ENCODE measurements at regions not wholly inside any gene's neighbourhood (a gene's known extent, or its start where the extent isn't known, plus 50 kb on each side); places are given as distances from the start of the nearest gene placed in this dataset.
"Not testable (repeated sequence)": the region's sequence is repeated elsewhere in the genome, so short reads cannot be mapped to it uniquely, and the experiment has no call there.

DNA sequence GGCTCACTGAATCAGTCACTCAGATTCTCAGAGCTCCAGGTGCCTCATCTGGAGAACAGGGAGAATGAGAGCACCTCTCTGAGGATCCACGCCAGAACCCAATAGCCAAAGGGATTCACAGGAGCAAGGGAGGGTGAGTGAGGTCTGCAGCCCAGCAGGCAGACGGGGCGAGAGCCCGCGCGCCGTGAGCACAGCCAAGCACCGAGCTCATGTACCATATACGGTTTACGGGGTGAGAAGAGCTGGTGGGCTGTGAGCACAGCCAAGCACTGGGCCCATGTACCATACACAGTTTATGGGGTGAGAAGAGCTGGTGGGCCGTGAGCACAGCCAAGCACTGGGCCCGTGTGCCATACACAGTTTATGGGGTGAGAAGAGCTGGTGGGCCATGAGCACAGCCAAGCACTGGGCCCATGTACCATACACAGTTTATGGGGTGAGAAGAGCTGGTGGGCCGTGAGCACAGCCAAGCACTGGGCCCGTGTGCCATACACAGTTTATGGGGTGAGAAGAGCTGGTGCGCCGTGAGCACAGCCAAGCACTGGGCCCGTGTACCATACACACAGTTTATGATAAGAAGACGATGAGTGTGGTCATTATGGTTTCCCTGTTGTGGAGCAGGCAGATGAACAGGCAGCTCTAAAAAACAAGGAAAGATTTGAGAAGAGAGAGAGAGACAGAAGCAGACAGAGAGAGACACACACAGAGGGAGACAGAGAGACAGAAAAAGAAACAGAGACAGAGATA is 125.7 kb upstream of the ANO1 start:
- FAIRE-seq = not testable (repeated sequence)

DNA sequence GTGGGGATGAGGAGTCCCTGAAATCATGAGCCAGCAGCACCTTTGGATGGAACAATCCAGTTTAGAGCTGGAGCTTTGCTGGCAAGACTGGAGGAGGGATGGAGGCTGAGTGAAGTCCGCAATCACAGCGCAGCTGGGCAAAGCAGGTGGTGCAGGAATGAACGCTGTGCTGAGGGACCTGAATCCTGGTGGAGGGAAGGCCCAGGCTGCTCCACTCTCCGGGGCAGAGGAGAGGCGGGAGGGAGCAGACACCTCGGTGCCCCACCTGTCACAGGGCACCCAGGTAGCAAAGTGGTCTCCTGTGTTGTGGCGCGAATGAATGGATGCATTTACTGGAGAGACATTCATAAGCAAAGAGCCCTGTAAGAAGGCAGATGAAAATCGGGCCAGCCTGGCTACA is 124.8 kb upstream of the ANO1 start:
- FAIRE-seq = no peak

DNA sequence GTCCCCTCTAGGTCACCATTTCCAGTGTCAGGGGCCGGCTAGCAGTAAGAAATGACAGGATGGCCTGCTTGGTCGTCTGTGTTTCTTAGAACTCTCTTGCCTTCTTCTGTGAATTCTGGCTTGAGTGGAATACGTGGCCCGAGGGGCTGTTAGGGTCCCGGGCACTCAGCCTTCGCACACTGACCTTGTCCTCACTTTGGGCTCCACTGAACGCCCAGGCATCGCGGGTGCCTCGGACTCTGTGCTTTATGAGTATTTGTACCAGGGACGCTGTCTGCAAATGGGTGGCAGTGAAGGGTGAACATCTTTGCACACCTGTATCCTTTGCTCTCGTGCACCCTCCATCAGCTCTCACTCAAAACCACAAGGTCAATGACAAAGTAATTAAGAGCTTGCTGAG is 123.4 kb upstream of the ANO1 start:
- no peak for FAIRE-seq

DNA sequence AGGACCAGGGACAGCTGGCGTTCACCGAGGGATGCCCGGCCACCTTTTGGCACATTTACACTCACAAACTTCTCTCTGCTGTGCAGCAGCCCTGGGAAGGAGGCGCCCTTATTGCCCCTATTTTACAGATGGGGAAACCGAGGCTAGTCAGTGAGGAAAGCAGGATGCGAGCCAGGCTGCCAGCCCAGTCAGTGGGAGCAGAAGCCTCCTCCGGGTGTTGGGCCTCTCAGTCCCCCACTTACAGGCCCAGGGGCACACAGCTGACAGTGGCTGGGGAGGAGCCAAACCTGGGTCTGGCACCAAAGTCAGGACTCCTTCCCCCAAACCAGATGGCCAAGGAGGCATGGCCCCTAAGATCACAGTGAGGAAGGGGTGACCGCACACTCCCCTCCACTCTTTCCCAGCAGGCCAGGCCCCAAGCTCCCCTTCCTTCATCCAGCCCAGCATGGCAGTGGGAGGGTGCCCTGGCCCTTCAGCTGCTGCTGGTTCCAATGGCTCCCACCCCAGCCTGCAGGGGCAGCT is 121.4 kb upstream of the ANO1 start:
- FAIRE-seq = no peak

DNA sequence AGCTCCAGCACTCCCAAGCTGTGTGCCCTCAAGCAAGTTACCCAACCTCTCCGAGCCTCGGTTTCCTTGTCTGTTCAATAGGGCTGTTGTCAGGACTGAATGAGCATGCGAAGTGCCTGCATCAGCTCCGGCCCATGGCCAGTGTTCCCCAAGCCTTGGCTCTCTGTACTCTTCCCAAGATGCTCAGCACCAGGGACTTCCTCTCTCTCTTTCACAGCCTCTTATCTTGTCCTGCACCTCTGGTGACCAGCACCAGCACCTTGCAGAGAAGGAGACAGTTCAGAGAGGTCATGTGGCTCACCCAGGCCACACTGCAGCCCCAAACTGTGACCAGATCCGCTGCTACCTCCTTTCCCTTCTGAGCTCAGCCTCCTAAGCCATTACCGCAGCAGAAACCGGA is 120.3 kb upstream of the ANO1 start:
- FAIRE-seq = no peak

DNA sequence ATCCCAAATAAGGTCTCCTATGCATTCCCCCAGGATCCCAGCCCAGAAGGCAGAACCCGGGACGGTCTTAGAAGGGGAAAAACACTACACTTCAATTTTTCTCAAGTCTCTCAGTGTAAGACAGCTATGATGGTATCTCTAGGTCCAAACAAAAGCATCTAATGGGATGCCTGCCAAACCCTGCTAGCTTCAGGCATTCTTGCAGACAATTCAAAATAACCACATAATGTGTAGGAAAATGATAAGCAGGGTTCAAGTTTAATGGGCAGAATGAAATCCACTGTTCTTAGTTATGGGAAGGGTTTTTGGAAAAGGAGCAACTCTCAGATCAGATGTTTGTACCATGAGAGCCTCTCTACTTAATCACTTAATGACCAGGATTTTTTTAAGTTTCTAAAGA is 119.8 kb upstream of the ANO1 start:
- FAIRE-seq = no peak

DNA sequence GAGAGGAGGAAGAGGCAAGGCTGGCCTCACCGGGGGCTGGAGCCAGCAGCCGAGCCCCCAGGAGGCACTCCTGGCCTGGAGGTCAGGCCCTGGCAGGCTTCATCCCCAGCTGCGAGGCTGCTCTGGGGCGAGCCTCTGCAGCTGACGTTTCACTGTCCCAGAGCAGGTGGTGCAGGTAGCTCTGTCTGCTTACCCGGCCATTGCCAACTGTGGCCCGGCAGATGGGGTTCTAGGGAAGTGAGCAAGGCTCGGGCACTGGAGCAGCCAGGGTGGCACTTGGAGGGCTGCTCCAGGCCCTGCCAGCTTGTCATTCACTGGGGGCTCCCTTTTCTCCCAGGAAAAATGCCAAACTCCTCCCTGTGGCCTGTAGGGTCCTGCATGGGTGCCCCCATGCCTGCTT is 118.7 kb upstream of the ANO1 start:
- FAIRE-seq = no peak

DNA sequence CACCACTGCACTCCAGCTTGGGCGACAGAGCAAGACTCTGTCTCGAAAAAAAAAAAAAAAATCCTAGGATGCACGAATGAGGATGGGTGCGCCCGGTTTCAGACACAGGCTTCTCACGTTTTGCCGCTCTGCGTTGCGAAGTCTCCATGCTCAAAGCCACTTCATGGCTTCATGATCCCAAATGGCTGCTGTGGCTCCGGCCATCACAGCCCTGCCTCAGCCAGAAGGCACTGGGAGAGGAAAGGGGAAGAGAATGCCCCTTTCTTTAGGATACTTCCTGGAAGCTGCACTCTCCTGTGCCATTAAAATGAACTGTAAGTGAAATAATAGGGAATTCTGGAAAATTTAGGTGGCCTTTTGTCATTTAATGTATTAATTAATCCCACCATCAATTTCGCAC is 116.4 kb upstream of the ANO1 start:
- FAIRE-seq = no peak

DNA sequence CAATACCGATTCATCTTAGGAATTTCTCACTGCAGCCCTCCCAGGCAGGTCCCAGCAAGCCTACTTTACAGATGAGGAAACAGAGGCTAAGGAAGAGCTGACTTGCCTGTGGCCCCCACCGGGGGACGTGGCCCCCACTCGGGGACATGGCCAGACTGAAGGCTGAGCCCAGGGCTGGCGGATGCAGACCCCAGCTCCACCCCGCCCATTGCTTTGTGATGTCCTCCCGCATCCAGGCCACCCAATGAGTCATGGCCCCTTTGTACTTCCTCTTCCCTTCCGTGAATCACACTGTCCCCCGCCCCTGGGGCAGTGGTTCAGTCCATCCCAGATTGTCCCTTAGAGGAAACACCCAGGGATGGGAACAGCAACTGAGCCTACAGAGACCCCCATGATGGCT is 116.0 kb upstream of the ANO1 start:
- FAIRE-seq = no peak

DNA sequence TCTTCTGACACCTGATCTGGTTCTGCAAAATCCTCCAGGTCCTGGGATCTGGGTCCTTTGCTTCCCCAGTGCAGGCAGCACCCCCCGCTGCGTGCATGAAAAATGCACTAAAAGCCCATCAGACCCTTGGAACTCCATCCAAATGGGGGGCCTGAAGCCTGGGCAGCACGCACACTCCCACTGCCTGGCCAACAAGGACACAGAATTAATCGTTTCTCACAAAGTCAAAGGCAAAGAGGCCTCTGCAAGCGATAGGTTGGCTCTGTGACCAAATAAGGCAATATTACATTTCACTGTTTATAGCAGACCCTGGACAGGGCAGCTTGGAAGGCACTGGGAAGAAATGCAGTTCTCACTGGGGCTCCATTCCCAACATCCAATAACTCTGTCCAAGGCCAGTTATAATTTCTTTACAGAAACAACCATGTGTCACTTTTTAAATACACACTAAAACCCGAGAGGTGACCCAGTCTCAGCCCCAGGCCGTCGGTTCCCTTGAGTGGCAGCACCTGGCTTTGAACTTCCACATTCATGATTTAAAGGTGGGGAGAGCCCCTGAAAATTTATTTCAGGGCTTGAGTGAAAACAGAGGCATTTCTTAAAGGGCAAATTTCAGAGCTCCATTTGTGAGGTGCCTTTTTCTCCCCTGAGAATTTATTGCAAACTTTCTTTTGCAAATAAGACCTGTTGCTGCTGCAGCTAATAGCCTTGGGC is 114.4 kb upstream of the ANO1 start:
- FAIRE-seq = no peak

DNA sequence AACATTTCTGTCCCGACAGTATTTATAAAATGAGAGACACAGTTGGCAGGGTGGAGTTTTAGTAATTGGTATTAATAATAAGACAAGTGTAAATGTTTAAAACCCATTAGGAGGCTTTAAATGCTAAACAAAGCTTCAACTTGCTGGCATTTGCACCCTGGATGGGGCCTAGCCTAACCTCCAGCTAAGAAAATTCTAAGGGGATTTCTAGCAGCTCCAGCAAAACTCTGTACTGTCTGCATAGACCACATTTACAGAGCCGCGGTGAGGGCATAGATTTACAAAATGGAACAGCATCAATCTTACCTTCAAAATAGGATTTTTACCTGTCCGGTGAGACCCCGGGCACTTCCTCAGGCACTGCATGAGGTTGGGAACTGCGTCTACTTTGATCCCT is 113.9 kb upstream of the ANO1 start:
- FAIRE-seq = no peak

DNA sequence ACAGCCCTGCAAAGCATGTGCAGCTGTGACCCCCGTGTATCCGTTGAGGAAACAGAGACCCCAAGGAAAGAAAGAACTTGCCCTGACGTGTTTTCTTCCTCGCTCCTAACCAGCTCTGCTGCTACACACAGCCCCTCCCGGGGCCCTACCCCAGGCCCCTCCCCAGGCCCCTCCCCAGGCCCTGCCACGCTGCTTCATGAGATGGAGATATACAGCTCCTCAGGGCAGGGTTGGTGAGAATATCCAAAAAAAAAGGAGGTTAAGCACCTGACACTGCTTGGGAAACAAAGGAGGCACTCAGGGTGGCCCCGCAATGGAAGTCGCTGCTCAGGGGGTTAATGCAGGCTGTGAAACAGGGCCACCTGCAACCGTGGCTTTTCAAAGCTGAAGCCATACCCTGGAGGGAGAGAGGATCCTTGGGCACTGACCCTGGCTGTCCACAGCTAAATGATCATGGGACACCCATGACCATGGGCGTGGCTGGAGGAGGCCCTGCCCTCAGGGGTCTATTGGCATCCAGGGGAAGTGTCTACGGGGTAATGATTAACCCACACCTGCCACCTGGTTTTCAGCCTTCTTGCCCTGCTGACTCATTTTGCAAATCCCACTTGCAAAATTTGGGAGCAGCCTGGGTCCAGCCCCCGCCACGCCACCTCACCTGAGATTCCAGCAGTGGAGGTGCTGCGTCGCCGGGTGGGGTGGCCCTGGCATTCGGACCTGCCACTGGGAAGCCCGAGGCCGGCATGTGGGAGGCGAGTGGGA is 112.1 kb upstream of the ANO1 start:
- no peak for FAIRE-seq

DNA sequence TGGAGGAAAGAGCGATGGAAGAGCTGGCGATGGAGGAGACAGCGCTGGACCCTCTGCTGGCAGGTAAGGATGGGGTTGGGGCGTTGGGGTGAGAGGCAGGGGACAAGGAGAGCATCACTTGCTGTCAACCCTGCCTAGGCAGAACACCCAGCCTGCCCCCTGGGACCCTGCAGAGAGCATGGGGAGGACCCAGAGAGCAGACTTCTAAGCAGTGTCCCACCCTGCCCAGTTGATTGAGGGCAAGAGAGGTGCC is 111.6 kb upstream of the ANO1 start:
- FAIRE-seq = no peak

DNA sequence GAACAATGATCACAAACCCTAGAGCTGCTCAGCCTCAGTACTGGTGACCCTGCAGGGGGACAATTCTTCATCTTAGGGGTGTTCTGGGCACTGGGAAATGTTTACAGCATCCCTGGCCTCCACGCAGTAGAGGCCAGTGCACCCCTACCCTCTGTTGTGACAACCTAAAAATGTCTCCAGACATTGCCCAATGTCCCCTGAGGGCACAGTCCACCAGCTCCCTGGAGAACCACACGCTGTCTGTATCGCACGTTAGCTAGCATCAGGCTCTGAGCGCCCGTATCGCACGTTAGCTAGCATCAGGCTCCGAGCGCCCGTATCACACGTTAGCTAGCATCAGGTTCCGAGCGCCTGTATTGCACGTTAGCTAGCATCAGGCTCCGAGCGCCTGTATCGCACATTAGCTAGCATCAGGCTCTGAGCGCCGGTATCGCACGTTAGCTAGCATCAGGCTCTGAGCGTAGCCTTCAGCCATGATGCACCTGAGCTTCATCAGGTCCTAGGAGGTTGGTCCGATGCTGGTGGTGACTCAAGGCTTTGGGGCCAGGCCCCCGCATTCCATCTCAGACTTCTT is 111.1 kb upstream of the ANO1 start:
- no peak for FAIRE-seq

DNA sequence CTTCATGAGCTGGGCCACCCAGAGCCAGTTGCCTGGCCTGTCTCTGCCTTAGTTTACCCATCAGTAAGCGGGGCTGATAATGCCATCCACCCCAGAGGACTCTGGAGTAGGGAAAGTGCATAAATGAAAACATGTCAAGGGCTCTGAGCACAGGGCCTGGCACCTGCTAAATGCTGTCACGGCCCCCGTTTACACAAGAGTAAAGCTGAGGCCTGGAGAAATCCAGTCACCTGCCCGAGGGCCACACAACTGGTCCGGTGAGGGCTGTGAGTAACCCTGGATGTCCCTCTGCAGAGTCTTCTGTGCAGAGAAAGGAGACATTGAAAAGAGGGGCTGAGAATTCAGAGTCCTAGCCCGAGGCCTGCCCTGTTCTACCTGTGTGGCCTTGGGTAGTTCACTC is 110.6 kb upstream of the ANO1 start:
- no peak for FAIRE-seq

DNA sequence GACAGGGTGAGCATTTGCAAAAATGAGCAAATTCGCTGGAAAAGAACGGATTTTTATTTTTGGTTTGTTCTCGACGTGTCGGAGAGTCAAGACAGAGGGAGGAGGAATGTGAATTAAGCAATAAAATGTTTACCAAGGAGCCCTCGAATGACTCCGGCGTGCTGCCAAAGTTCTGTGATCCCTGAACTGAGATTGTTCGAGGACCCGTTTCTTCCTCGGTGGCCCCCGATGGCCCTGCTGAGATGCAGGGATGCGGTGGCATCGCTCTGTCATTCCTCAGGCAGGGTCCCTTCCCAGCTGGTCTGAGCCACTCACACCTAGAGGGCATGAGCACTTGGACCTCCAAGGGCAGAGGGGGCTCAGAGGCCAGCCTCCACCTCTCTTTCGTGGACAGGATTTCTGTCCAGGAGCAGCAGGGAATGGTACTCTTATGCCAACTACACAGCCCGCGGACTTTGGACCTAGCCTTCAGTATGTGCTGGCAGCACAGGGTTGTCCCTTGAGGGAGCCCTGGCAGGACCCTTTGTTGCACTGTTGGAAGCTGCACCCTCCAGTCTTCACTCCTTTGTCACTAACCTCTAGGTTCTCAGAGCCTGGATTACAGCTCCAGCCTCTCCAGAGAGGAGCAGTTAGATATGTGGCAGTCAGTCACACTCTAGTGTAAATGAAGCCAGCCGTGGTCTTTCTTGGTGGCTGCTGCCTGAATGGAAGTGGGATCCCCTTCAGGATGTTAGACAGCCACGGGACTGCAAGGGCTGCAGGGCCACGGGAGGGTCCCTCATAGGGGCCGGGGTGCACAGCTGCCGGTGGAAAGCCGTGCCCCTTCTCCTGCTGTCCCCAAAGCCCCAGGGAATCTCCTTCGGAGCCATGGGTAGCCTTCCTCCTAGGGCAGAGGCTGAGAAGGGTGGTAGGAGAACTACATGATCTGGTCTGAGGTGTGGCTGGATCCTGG is 109.4 kb upstream of the ANO1 start:
- FAIRE-seq = no peak

DNA sequence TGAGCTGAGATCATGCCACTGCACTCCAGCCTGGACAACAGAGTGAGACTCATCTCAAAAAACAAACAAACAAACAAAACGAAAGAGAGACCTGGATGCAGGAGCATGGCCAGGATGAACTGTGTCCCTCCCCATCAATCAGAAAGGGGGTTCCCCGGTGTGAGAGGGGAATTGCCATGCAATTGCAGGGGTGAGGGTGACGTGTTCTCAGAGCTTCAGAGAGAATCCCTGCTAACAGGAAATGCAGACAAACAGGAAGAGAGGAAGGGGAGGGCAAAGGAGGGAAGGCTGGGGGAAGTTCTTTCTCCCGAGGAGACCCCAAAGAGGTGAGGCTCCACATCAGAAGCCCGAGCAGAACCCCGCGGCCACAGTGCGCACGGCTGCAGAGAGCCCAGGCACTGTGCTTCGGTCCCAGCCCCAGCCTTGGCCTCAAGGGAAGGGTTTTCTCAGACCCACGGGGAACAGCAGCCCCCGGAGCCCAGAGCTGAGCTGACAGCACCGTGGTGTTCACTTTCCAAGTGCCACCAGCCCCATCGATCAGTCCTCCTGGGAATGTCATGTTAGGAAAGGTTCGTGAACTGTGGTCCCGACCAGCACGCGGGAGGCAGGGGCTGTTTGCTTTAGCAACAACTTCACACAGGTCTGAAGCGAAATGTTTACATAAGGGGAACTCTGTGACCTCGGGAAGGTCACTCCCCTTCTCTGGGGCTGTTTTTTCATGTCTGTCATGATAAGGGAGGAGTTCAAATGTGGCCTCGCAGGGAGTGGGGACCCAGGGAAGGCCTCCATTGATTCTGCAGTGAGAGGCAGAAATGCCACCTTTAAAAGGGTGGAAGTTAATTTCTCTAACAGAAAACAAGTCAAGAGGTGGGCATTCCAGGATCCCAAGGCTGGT is 108.0 kb upstream of the ANO1 start:
- no peak for FAIRE-seq

DNA sequence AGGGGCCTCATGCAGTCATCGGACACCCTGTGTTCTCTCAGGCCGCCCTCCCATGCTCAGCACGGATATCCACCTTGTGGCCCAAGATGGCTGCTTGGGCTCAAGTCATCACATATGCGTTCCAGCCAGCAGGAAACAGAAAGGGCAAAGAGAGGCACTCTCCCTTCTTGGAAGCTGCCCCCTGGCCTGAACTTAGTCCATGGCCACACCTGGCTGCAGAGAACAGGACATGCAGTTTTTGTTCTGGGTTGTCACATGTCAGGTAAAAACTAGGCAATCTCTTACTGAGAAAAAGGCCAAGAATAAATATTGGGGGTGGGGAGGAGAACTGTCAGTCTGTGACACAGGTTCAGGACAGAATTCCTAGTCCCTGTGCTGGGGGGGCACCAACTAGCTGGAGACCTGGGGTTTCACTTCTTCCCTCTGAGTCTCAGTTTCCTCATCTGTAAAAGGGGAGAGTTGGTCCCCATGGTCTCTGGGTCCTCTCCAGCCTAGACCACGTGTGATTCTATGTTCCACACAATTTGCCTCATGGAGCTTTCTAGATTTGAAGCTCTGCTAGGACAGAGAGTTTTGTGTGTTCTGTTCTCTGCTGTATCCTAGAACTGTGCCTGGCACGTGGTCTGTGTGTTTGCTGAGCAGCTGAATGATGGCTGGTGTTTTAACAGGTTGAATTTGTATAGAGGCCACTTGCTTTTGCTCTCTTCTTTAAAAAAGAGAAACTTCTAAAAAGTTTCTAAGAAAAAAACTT is 107.2 kb upstream of the ANO1 start:
- no peak for FAIRE-seq

DNA sequence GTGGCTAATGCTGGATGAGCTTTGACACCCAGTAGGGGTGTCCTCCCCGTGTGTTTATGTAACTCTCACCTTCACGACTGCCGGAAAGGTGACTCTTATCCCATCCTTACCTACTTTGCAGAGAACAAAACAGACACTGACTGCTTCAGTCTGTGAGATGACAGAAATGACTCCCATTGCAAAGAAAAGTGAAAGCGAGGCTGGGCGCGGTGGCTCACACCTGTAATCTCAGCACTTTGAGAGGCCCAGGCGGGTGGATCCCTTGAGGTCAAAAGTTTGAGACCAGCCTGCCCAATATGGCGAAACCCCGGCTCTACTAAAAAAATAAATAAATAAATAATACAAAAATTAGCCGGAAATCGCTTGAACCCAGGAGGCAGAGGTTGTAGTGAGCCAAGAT is 106.4 kb upstream of the ANO1 start:
- no peak for FAIRE-seq

DNA sequence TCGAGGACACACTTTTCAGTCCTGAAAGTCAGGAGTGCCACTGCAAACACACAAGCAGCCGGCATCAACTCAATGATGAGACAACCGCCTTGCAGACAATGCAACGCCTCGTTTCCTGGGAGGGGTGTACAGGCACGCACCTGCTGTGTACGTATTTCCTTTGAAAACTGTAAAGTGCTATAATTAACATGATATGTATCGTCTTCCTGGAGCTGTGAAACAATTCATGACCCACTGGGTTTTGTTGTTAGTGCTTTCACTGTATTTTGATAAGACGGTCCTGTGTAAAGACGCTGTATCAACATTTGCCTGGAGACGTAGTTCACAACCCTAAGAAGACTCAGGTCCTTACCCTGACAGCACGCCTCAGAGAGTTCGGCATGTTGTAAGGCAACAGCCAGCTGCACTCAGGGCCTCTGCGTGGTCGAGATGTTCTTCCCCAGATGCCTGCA is 105.7 kb upstream of the ANO1 start:
- no peak for FAIRE-seq

DNA sequence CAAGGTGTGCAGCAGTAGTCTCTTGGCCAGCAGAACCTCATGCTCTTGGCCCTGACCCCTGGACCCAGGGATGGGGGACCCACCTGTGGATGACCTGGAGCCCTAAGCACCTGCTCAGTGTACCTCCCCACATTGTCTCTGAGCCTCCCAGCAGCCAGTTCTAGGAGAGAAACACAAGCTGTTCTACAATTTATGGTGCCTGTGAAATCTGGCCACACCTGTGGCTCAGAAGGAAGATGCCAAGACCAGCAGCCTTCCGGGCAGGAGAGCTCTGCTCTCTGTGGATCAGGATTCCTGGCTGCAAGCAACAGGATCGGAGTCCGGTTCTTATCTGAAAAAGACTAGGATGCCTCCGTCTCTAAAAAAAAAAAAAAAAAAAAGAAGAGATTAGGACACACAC is 103.6 kb upstream of the ANO1 start:
- no peak for FAIRE-seq

All from colon (tissue), 2 donors.